Iris pigment epithelial cell (primary cell): ENCODE measurements at regions not wholly inside any gene's neighbourhood (a gene's known extent, or its start where the extent isn't known, plus 50 kb on each side); places are given as distances from the start of the nearest gene placed in this dataset.
"Not testable (repeated sequence)": the region's sequence is repeated elsewhere in the genome, so short reads cannot be mapped to it uniquely, and the experiment has no call there.

ENCODE experiments used
- DNase-seq: peaks from one replicate; pipeline ENCODE4 v3.0.0-alpha.2; 2011; ENCODE audit warnings: low read depth

DNA sequence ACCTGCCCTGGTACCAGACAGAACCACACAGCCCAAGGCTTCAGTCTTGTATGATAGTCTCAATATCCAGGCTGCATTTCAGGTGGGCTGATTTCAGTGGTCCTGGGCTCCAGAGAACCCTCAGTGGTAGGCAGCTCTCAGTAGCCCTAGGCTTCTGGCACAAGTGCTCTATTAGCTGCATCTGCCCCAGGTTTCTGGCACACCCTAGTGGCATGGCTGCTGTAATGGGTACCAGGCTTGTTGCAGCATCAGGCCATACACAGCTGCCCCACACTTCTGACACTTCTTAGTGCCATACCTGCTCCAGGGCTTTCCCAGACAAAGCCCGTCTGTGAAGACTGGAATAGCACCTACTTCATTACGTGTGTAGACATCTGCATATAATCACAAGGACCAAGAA is 1062.2 kb upstream of the EPHA6 start:
- DNase-seq, result no peak

DNA sequence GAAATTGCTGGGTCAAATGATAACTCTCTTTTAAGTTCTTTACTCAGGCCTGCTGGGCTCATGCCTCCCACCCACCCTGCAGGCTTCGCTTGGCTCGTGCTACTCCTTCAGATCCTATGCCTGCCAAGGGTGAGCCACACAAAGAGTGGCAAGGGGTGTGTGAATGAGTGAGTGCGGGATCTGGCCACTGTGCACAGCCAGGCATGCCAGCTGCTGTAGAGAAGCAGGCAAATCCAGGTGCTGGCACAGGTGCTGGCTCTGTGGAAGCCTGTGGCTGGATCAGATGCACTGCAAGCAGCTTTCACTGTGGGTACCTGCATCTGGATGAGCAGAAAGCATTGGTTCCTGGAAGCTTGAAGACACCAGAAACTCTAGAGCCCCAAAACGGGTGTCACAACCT is 1055.7 kb upstream of the EPHA6 start:
- DNase-seq, result no peak

DNA sequence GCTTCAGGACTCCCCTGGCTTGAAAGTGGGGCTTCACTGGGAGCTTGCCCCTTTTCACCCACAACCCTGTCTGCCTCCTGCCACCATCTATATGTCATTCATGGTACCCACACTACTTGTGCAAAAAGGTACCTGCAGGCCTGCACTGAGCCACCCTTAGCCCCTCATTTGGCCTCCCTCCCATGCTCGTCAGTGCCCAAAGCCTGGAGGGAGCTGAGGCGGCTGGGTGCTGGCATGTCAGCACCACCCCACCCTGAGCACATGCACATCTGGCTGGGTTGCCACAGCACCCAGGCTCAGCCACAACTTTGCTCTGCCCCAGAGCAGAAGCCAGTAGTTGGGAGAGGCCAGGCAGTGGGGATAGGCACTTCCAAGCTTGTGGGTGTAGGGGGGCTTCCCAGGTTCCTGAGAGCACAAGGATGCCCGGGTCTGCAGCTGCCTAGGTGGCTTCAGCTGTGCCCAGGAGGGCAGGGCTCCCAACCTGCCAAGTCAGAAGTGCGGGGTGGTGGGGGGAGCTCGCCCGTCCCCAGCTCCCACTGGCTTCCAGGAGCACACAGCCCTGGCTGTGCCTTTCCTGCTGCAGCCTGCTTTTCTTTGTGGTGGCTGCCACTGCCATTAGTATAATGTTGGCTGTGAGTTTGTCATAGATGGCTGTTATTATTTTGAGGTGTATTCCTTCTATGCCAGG is 1054.6 kb upstream of the EPHA6 start:
- DNase-seq, result no peak

DNA sequence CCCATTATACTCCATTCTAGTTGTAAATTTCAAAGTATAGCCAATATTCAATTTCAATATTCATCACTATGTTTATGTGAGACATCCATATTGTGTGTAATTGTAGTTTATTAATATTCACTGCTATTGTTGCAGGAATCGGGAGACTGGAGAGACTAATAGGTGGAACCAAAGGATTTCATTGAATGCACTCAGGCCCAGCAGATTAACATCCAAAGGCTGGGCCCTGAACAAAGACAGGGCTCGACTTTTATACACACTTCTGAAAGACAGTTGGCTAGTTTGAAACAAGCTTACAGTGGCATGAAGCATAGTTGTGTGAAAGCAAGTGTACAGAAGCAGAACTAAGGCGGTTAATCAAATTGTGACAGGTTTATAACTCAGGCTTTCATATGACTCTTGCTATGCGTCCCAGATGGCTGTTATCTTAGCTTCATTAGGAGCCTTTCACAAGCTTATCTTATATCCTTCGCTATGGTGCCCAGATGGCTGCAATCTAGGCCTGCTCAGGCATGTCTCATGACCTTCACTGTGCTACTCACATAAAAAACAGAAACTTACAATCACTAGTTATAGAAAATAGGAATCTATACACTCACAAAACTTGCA is 1038.8 kb upstream of the EPHA6 start:
- no peak for DNase-seq

DNA sequence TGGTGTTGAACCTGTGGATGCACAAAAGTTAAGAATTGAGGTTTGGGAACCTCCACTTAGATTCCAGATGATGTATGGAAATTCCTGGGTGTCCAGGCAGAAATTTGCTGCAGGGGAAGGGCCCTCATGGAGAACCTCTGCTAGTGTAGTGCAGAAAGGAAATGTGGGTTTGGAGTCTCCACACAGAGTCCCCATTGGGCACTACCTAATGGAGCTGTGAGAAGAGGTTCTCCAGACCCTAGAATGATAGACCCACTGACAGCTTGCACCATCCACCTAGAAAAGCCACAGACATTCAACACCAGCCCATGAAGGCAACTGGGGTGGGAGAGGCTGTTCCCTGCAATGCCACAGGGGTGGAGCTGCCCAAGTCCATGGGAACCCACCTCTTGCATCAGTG is 1032.8 kb upstream of the EPHA6 start:
- DNase-seq, result no peak

DNA sequence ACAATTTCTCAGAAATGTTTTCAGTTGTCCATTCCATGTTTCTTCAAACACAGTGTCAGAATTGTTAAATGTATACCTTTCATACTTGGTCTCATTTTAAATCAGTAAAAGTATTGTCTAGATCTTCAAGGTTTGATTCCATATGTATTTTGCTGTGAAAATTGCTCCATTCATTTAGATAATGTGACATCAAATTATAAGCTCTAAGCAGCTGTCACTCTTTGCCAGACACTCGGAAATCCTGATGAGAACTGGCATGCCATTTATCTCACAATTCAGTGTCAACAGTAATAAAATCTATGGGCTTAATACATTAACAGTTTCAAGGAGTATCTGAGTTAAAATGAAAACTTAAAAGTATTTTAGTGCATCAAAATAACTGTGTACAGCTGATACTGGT is 1025.3 kb upstream of the EPHA6 start:
- DNase-seq, result no peak

DNA sequence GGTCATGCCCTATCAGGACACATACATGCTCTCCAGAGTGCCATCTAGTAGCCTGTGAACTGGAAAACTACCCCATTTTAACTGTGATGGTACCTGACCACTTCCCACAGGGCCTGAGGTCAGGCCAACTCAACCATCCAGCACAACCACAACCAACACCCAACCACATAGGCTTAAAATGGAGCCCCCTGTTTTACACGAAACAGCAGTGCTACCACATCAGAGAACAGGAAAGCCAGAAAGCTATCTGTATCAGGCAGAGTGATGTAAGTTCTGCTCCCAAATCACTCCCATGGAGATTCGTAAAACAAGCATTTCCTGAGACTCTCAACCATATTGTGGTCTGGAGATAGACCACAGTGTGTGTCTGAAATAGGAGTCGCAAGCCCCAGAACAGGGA is 1017.3 kb upstream of the EPHA6 start:
- DNase-seq, result no peak

DNA sequence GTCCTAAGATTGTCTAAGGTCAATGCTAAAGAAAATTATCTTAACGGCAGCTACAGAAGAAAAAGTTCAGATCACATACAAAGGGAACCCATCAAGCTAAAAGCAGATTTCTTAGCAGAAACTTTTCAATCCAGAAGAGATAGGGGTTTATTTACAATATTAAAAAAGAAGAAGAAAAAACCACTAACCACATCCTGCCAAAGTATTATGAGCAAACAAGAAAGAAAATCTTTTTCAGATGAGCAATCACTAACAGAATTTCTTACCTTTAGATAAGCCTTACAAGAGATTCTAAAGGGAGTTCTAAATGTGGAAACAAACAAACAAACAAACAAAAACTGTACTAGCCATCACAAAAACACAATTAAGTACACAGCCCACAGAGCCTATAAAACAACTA is 1015.8 kb upstream of the EPHA6 start:
- no peak for DNase-seq

DNA sequence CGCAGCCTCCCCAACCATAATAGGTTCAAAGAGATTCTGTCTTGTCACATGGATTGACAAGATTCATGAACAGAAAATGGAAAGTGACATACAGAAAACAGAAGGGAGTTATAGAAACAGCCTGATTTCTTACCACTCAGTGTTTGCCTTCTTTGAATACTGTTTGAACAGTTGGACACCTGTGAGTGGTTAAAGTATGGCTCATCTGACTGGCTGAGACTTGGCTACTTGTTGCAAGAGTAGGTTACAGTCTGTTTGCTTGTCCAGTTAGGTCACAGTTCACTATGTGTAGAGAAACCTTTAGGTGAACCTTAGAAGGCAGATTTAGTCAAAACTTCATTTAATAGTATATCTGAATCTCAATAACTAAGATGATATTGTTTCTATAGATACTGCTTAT is 1003.9 kb upstream of the EPHA6 start:
- DNase-seq, result no peak

DNA sequence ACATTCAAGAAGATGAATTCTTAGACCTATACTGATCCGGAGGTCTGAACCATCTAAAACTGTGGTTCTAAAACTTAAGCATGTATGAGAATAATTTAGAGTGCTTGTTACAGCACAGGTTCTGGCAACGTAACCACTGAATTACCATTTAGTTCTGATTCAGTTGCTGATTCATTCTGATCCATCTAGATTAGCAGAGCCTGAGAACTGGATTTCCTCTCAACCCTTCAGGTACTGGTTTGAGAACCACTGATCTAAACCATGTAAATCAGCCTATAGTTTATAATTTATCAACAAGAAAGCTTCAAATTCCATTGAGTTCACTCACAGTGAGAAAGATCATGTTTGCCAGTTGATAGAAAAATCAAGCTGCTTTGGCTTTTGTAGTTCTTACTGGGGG is 1001.1 kb upstream of the EPHA6 start:
- no peak for DNase-seq

DNA sequence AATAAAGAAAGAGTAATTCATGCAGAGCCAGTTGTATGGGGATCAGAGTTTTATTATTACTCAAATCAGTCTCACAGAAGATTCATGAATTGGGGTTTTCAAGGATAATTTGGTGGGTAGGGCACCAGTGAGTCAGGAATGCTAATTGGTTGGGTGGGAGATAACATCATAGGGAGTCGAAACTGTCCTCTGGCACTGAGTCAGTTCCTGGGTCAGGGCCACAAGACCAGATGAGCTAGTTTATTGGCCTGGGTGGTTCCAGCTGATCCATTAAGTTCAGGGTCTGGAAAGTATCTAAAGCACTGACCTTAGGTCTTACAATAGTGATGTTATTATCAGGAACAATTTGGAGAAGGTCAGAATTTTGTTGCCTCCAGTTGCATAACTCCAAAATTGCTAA is 998.6 kb upstream of the EPHA6 start:
- no peak for DNase-seq

DNA sequence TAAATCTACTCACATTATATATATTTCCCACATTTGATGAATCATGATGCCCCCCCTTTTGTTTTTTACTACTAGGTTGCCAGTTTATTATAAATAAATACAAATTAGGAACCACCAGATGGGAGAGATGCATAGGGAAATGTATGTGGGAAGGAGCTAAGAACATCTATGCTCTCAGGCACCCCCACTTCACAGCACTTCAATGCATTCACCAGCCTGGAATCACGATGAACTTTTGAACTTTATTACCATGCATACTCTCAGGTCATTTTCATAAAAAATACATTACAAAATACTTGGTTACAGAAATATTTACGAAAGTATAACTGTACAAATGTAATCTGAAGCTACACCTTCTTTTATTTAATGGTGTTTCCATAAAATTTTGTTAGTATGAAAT is 988.0 kb upstream of the EPHA6 start:
- DNase-seq, result no peak

DNA sequence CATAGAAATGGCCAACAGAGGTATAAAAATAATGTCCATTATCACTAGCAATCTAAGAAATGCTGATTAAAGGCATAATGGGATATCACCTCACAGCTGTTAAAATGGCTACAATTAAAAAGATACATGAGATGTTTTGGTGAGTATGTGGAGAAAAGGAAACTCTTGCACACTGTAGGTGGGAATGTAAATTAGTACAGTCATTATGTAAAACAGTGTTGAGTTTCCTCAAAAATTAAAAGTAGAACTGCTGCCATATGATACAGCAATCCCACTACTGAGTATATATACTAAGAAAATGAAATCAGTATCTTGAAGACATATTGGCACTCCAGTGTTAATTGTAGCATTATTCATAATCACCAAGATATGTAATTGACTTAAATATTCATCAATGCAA is 982.2 kb upstream of the EPHA6 start:
- no peak for DNase-seq

DNA sequence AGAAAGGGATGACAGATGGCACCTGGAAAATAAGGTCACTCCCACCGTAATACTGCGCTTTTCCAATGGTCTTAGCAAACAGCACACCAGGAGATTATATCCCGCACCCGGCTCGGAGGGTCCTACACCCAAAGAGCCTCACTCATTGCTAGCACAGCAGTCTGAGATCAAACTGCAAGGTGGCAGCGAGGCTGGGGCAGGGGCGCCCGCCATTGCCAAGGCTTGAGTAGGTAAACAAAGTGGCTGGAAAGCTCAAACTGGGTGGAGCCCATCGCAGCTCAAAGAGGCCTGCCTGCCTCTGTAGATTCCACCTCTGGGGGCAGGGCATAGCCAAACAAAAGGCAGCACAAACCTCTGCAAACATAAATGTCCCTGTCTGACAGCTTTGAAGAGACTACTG is 953.8 kb upstream of the EPHA6 start:
- DNase-seq, result not testable (repeated sequence)

DNA sequence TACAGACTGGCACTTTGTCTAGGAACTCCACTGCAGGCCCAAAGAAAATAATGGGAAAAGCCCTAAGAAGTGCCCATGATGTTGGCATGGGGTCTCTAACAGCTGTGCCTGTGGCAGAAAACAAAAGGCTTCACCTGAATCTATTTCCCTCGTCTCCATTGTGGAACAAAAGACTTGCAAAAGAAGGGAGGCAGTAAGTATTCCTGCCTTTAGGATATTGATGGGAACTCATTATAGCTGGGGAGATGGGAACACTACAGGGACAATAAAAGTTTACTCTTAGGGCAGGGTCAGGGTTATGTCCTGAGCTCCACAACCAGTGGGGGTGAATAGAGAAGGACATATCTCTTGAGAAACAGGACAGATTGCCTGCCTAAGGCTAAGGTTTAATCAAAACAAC is 930.6 kb upstream of the EPHA6 start:
- DNase-seq, result no peak

DNA sequence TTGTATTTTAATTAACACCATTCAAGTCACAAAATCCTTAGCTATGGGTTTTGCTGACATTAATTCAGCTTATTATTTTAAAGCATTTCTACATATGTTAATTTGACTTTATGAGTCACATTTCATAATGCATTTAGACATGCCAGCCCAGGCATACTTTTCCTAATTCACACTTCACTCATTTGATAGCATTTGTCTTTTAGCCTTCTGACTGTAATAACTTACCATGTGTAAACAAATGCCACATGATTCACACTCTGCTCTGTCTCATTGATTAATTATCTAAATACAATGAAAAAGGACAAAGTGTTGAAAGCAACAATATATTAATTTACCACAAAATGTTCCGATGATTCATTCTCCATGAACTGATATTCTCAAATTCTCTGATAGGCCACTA is 927.8 kb upstream of the EPHA6 start:
- DNase-seq, result no peak

DNA sequence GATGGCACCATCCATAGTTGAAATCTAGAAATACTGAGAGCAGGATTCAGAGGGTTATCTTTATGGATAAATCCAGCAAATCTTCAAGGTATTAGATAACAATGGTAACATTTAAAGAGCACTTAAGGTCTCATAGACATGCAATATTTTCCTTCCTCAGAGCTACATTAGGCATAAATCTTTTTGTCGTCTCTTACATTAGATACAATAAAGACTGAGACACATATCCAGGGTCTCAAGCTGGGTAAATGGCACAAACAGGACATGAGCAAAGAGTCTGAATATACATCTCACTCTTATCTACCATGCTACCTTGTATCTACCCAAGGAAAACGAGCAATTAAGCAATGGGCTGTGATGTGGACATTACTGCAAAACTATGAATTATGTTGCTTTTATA is 927.3 kb upstream of the EPHA6 start:
- DNase-seq, result no peak

DNA sequence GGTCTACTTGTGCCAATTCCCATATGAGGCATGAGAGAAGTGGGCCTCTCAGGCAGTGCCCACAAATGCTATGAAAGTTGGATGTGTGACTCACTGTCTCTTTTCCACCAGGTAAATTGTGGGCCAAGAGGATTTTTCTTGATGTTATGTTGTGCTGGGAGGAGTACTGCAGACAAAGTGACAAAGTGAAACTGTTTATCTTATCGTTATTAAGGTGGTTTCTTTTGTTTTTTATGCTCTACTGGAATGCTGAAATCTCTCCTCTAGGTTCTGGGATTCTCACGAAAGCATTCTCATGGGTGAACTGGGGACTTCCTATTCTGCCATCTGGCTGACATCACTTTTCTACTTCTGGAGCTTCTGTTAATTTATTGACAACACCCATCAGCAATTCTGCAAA is 919.6 kb upstream of the EPHA6 start:
- no peak for DNase-seq

DNA sequence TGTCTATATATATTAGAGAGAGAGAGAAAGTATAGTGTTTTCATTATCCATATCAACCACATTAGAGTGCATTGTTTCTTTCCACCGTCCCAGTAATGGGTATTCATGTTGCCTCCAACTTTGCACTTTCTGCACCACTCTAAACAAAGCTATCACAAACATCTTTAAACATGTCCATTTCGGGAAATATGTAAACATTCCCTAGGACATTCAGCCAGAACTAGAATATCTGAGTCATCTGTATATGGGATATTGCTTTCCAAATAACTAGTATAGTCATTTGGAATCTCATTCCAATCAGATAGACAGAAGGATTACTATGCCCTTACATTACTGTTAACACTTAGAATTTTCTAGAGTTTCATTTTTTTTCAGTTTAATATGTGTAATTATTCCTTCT is 914.9 kb upstream of the EPHA6 start:
- peak; percentile 10 for DNase-seq

DNA sequence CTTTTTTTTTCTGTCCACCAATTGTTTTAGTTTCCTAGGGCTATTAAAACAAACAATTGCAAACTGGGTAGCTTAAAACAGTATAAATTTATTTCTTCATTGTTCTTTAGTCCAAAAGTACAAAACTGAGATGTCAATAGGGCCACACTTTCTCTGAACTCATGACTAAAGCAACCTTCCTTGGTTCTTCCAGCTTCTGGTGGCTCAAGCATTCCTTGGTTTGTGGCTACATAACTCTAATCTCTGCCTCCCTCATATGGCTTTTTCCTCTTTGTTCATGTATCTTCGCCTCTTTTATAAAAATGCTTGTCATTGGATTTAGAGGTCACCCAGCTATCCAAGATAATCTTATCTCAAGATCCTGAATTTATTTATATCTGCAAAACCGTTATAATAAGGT is 914.5 kb upstream of the EPHA6 start:
- DNase-seq, result no peak

DNA sequence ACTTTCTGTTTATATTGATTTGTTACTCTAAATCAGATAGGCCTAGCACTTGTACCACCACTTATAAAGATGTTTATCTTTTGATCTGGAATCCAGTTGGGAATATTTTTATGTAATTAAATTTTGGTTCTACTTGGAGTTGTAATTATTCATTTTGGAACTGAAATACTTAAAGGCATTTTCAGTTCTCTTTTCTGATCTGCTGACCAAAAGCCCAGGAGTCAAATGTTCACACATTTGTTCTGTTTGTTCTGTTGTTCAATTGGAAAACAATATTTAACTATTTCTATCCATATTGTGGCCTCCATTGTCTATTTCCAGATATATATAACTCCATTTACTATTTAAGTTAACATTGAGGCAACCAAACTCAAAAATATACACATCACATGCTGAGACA is 912.4 kb upstream of the EPHA6 start:
- no peak for DNase-seq

DNA sequence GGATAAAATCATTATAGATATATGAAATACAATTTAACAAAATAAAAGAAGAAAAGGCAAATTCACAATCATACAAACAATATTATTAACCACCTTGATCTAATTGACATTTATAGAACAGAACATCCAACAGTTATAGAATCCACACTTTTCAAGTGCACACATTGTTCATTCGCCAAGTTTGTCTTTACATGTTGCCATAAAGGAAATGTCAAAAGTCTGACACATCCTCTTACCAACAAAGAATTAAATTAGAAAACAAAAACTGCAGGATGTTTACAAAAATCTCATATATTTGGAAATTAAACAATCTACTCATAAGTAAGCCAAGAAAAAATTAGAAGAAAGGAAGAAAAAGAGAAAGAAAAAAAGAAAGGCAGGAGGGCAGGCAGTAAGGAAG is 909.2 kb upstream of the EPHA6 start:
- no peak for DNase-seq

DNA sequence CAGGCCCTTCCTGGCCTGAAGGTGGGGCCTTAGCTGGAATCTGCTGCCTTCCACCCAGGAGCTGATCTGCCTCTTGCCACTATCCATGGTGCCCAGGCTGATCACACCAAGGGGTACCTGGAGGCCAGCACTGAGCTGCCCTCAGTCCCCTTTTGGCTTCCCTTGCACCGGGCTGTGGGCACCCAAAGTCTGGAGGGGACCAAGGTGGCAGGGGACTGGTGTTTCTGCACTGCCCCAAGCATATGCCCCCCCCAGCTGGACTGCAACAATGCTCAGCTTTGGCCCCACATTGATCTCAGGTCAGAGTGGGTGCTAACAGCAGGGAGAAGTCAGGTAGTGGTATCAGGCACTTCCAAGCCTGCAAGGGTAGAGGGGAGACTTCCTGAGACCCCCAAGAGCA is 902.6 kb upstream of the EPHA6 start:
- no peak for DNase-seq

DNA sequence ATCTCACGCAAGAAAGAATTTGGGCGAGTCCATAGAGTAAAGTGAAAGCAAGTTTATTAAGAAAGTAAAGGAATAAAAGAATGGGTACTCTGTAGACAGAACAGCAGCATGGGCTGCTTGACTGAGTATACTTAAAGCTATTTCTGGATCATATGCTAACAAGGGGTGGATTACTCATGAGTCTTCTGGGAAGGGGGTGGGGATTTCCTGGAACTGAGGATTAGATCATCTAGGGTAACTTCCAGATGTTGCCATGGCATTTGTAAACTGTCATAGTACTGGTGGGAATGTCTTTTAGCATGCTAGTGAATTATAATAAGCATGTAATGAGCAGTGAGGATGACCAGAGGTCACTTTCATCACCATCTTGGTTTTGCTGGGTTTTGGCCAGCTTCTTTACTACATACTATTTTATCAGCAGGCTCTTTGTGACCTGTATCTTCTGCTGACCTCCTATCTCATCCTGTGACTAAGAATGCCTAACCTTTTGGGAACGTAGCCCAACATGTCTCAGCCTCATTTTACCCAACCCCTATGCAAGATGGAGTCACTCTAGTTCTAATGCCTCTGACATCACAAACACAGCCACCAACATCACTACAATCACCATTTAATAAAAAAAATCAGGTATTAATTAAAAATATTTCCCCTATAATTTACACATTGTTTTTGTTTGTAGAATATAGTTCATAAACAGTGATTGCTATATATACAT is 890.7 kb upstream of the EPHA6 start:
- DNase-seq, result peak; percentile 76
